GM12878 (cell line): ENCODE measurements at regions not wholly inside any gene's neighbourhood (a gene's known extent, or its start where the extent isn't known, plus 50 kb on each side); places are given as distances from the start of the nearest gene placed in this dataset.

Experiments used
- ATAC-seq: fragments of 200-7000 bp; cut with Tn5 transposase; 3 replicates; pipeline ENCODE4 v1.9.1; 2020; ENCODE audit warnings: mild to moderate bottlenecking, moderate library complexity
- BruUV-seq: library from RNA; stranded (reverse); fragments of 400-500 nt; replicated peaks from 2 replicates; lab custom pipeline; 2021; lab: Mats Ljungman, UMichigan
- CTCF ChIA-PET: fragments of 300-600 bp; sonication (Branson Sonifier 250); formaldehyde crosslinking; extraction: SDS; loops from one replicate; lab custom pipeline; 2021; ENCODE audit warnings: inconsistent platforms; lab: Yijun Ruan, JAX
- POLR2A ChIA-PET: fragments of 350-600 bp; formaldehyde crosslinking; extraction: SDS; loops from one replicate; lab custom pipeline; 2021; ENCODE audit warnings: inconsistent platforms; lab: Charles Lee
- RAD21 ChIA-PET: fragments of 300-600 bp; sonication (Branson Sonifier 250); formaldehyde crosslinking; loops from one replicate; lab custom pipeline; 2023; ENCODE audit warnings: antibody characterized with exemption; ENCODE audit not compliant: unreplicated experiment; lab: Charles Lee
- SMC1A ChIA-PET: fragments of 300-600 bp; sonication (Branson Sonifier 250); formaldehyde crosslinking; loops from one replicate; lab custom pipeline; 2023; ENCODE audit not compliant: unreplicated experiment, uncharacterized antibody; lab: Charles Lee
- DNase-seq: peaks from one replicate; pipeline ENCODE4 v3.0.0-alpha.2; 2011; ENCODE audit warnings: low read depth, low spot score
- FAIRE-seq: peaks from 3 replicates; lab custom pipeline; 2011; peaks lifted over from hg19 to GRCh38; lab: Jason Lieb, UNC
- H2AFZ ChIP-seq: 2 replicates; pipeline ENCODE4 v1.6.0; 2011; ENCODE audit warnings: low read depth, low read length, control low read depth; ENCODE audit not compliant: control insufficient read depth
- H3K27ac ChIP-seq: 2 replicates; pipeline ENCODE4 v1.5.1; 2011; ENCODE audit warnings: control low read depth; ENCODE audit not compliant: control insufficient read depth, insufficient read depth
- H3K27me3 ChIP-seq, 2 experiments: replicated peaks in 1 of 2; 2 replicates each; pipeline versions ENCODE4 v1.6.0 to v1.6.1; 2011; ENCODE audit warnings: low read length in 1 of 2; ENCODE audit not compliant: control insufficient read depth in 2 of 2, insufficient read depth in 2 of 2
- H3K36me3 ChIP-seq, 2 experiments: 2 replicates each; pipeline ENCODE4 v1.5.1; 2011; ENCODE audit warnings: low read length in 1 of 2; ENCODE audit not compliant: control insufficient read depth in 2 of 2, insufficient read depth in 2 of 2
- H3K4me1 ChIP-seq: 2 replicates; pipeline ENCODE4 v1.6.1; 2011; ENCODE audit warnings: mild to moderate bottlenecking, low read length, moderate library complexity, mixed read lengths; ENCODE audit not compliant: control insufficient read depth, insufficient read depth
- H3K4me2 ChIP-seq: 2 replicates; pipeline ENCODE4 v1.6.0; 2011; ENCODE audit warnings: control low read depth; ENCODE audit not compliant: control insufficient read depth, insufficient read depth
- H3K4me3 ChIP-seq: fragments of 200-600 bp; sonication (generic); 2 replicates; pipeline ENCODE4 v1.5.1; 2016
- H3K79me2 ChIP-seq: 2 replicates; pipeline ENCODE4 v1.6.0; 2011; ENCODE audit warnings: low read length; ENCODE audit not compliant: control insufficient read depth, insufficient read depth
- H3K9ac ChIP-seq: 2 replicates; pipeline ENCODE4 v1.8.0; 2011; ENCODE audit warnings: low read length, control low read depth, mixed read lengths; ENCODE audit not compliant: control insufficient read depth, insufficient read depth
- H3K9me3 ChIP-seq: replicated peaks from 3 replicates; pipeline ENCODE4 v1.5.1; 2011; ENCODE audit warnings: mild to moderate bottlenecking, low read length; ENCODE audit not compliant: control insufficient read depth, insufficient read depth
- H4K20me1 ChIP-seq: 2 replicates; pipeline ENCODE4 v1.6.0; 2011; ENCODE audit not compliant: control insufficient read depth, insufficient read depth
- BACH1 ChIP-seq: fragments of 450-650 bp; IDR thresholded peaks from 2 replicates; pipeline ENCODE4 v1.6.1; 2017; ENCODE audit warnings: mild to moderate bottlenecking, borderline replicate concordance
- BCLAF1 ChIP-seq: fragments of 450-650 bp; IDR thresholded peaks from 2 replicates; pipeline ENCODE4 v1.6.1; 2017; ENCODE audit warnings: antibody characterized with exemption, mild to moderate bottlenecking, moderate library complexity
- CEBPB ChIP-seq, 2 experiments: fragments of 150-350 bp in 1 of 2; IDR thresholded peaks; 2 replicates each; pipeline ENCODE4 v1.6.1; 2012 to 2014; ENCODE audit warnings: low read depth in 2 of 2, low read length in 2 of 2, borderline replicate concordance in 1 of 2, inconsistent platforms in 1 of 2
- CEBPZ ChIP-seq: fragments of 150-350 bp; IDR thresholded peaks from 2 replicates; pipeline ENCODE4 v1.6.1; 2016; ENCODE audit warnings: low read depth, low read length
- DPF2 ChIP-seq: fragments of 450-650 bp; IDR thresholded peaks from 2 replicates; pipeline ENCODE4 v1.6.1; 2017; ENCODE audit warnings: mild to moderate bottlenecking
- KLF5 ChIP-seq: fragments of 450-650 bp; IDR thresholded peaks from 2 replicates; pipeline ENCODE4 v1.6.1; 2014; ENCODE audit warnings: mild to moderate bottlenecking; ENCODE audit not compliant: partially characterized antibody
- MEF2B ChIP-seq: fragments of 450-650 bp; IDR thresholded peaks from 2 replicates; pipeline ENCODE4 v1.6.1; 2018; ENCODE audit warnings: mild to moderate bottlenecking, moderate library complexity; ENCODE audit not compliant: partially characterized antibody, poor library complexity, severe bottlenecking
- RAD51 ChIP-seq: fragments of 450-650 bp; IDR thresholded peaks from 2 replicates; pipeline ENCODE4 v1.6.1; 2016; ENCODE audit warnings: moderate library complexity, mild to moderate bottlenecking, inconsistent platforms
- RBBP5 ChIP-seq: fragments of 200-600 bp; sonication (generic); conservative IDR thresholded peaks from 2 replicates; pipeline ENCODE4 v1.6.1; 2016
- RELB ChIP-seq: fragments of 450-650 bp; IDR thresholded peaks from 2 replicates; pipeline ENCODE4 v1.6.1; 2017; ENCODE audit warnings: low read depth, mild to moderate bottlenecking, moderate library complexity
- RFX5 ChIP-seq: IDR thresholded peaks from 2 replicates; pipeline ENCODE4 v1.6.1; 2011; ENCODE audit warnings: low read depth, low read length, improper control_type of control experiment
- SIN3A ChIP-seq: IDR thresholded peaks from 2 replicates; pipeline ENCODE4 v1.6.1; 2012; ENCODE audit warnings: low read depth, low read length, improper control_type of control experiment
- STAT1 ChIP-seq: fragments of 450-650 bp; conservative IDR thresholded peaks from 2 replicates; pipeline ENCODE4 v1.6.1; 2014; ENCODE audit warnings: antibody characterized with exemption, mild to moderate bottlenecking
- ZNF24 ChIP-seq: fragments of 450-650 bp; IDR thresholded peaks from 2 replicates; pipeline ENCODE4 v1.6.1; 2017; ENCODE audit warnings: antibody characterized with exemption, mild to moderate bottlenecking
- WGBS: methylation state at CpG from one replicate; pipeline ENCODE4 v1.1.6; 2016; ENCODE audit warnings: low lambda C conversion rate; ENCODE audit not compliant: insufficient replicate concordance, insufficient coverage; ENCODE audit errors: missing lambda C conversion rate; 5-methylcytosine and 5-hydroxymethylcytosine counted together
- in situ Hi-C: fragments of 300-500 bp; cut with MboI; formaldehyde crosslinking; loops from 9 replicates; pipeline ENCODE4 v1.14.3; 2018; ENCODE audit warnings: mixed read lengths
- intact Hi-C: fragments of 100-400 bp; cut with micrococcal nuclease; formaldehyde crosslinking; loops from one replicate; pipeline ENCODE4 v1.14.2; 2022; ENCODE audit not compliant: unreplicated experiment

- Histone ChIP-seq H3K27ac (no peak overlapping the region), H4K20me1 (no peaks in the 10 kb centered on the region), H3K4me2 (no peak overlapping the region), H3K79me2 (no peaks in the 10 kb centered on the region), H3K4me3 (no peak overlapping the region), H2AFZ (no peak overlapping the region), H3K27me3 (no peaks in the 10 kb centered on the region; a peak in 2 of 4 replicates), H3K36me3 (no peaks in the 10 kb centered on the region), H3K9ac (no peak overlapping the region), H3K9me3 (no peaks in the 10 kb centered on the region), H3K4me1 (no peaks in the 10 kb centered on the region)
- ChIA-PET CTCF (no interaction called here), RAD21 (no interaction called here), SMC1A (no interaction called here), POLR2A (no interaction called here)
- intact Hi-C loops, result no loop called here
- 29% methylated on average over 12 of the region's 12 CpGs for WGBS
- in situ Hi-C loops, result no loop called here
- FAIRE-seq, result no peak
- DNase-seq, result no peak
- BruUV-seq, result no TSS peak
- TF ChIP-seq KLF5, result no peak
- TF ChIP-seq RFX5, result no peak
- no peak for TF ChIP-seq RELB
- TF ChIP-seq RBBP5, result no peak
- no peak for TF ChIP-seq DPF2
- TF ChIP-seq CEBPB (IDR thresholded peaks at IDR 0.05; ENCODE audit: borderline replicate concordance in 1 of 2, low read depth in 2 of 2, low read length in 2 of 2), result no peak
- no peak for TF ChIP-seq BCLAF1
- TF ChIP-seq STAT1, result no peak
- no peak for TF ChIP-seq MEF2B
- TF ChIP-seq BACH1, result no peak
- TF ChIP-seq ZNF24, result no peak
- TF ChIP-seq CEBPZ, result no peak
- TF ChIP-seq SIN3A, result no peak
- no peak for TF ChIP-seq RAD51
- no peak for ATAC-seq
Measured at GRCh38 chr6:10316373-10316721, 98.5 kb downstream of the TFAP2A start.
